ENCODE measurements at regions not wholly inside any gene's neighbourhood (a gene's known extent, or its start where the extent isn't known, plus 50 kb on each side); places are given as distances from the start of the nearest gene placed in this dataset.

DNA sequence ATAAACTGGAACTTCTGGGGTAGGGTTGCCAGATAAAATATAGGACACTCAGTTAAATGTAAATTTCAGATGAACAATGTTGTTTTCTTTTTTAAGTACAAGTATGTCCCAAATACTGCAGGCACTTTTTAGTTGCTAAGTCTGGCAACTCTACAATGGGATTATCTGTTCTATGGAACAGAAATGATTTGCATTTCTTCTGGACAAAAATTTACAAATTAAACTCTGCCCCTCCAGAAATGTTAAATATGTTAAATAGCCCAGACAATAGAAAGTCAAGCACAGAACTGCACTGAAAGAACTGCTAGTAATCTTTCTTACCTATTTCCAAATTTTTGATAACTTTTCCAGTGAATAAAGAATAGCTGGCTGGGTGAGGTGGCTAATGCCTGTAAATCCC lies 140.1 kb upstream of the DDX53 start:
- TF ChIP-seq, protein P1, sequence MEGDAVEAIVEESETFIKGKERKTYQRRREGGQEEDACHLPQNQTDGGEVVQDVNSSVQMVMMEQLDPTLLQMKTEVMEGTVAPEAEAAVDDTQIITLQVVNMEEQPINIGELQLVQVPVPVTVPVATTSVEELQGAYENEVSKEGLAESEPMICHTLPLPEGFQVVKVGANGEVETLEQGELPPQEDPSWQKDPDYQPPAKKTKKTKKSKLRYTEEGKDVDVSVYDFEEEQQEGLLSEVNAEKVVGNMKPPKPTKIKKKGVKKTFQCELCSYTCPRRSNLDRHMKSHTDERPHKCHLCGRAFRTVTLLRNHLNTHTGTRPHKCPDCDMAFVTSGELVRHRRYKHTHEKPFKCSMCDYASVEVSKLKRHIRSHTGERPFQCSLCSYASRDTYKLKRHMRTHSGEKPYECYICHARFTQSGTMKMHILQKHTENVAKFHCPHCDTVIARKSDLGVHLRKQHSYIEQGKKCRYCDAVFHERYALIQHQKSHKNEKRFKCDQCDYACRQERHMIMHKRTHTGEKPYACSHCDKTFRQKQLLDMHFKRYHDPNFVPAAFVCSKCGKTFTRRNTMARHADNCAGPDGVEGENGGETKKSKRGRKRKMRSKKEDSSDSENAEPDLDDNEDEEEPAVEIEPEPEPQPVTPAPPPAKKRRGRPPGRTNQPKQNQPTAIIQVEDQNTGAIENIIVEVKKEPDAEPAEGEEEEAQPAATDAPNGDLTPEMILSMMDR (IDR thresholded peaks at IDR 0.05), result no peak
- TF ChIP-seq, protein P2, sequence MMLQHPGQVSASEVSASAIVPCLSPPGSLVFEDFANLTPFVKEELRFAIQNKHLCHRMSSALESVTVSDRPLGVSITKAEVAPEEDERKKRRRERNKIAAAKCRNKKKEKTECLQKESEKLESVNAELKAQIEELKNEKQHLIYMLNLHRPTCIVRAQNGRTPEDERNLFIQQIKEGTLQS (CRISPR knock-in tag; conservative IDR thresholded peaks at IDR 0.05), result no peak
- TF ChIP-seq FOXP1 (CRISPR knock-in tag; IDR thresholded peaks at IDR 0.05; ENCODE audit: borderline replicate concordance), result no peak
- no peak for TF ChIP-seq TEAD4 (CRISPR knock-in tag; IDR thresholded peaks at IDR 0.05)
- TF ChIP-seq, protein P3, sequence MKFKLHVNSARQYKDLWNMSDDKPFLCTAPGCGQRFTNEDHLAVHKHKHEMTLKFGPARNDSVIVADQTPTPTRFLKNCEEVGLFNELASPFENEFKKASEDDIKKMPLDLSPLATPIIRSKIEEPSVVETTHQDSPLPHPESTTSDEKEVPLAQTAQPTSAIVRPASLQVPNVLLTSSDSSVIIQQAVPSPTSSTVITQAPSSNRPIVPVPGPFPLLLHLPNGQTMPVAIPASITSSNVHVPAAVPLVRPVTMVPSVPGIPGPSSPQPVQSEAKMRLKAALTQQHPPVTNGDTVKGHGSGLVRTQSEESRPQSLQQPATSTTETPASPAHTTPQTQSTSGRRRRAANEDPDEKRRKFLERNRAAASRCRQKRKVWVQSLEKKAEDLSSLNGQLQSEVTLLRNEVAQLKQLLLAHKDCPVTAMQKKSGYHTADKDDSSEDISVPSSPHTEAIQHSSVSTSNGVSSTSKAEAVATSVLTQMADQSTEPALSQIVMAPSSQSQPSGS (CRISPR knock-in tag; IDR thresholded peaks at IDR 0.05; ENCODE audit: borderline replicate concordance, low read depth), result no peak
- TF ChIP-seq, protein P4, sequence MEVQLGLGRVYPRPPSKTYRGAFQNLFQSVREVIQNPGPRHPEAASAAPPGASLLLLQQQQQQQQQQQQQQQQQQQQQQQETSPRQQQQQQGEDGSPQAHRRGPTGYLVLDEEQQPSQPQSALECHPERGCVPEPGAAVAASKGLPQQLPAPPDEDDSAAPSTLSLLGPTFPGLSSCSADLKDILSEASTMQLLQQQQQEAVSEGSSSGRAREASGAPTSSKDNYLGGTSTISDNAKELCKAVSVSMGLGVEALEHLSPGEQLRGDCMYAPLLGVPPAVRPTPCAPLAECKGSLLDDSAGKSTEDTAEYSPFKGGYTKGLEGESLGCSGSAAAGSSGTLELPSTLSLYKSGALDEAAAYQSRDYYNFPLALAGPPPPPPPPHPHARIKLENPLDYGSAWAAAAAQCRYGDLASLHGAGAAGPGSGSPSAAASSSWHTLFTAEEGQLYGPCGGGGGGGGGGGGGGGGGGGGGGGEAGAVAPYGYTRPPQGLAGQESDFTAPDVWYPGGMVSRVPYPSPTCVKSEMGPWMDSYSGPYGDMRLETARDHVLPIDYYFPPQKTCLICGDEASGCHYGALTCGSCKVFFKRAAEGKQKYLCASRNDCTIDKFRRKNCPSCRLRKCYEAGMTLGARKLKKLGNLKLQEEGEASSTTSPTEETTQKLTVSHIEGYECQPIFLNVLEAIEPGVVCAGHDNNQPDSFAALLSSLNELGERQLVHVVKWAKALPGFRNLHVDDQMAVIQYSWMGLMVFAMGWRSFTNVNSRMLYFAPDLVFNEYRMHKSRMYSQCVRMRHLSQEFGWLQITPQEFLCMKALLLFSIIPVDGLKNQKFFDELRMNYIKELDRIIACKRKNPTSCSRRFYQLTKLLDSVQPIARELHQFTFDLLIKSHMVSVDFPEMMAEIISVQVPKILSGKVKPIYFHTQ (CRISPR knock-in tag; IDR thresholded peaks at IDR 0.05), result no peak
- TF ChIP-seq, protein P5, sequence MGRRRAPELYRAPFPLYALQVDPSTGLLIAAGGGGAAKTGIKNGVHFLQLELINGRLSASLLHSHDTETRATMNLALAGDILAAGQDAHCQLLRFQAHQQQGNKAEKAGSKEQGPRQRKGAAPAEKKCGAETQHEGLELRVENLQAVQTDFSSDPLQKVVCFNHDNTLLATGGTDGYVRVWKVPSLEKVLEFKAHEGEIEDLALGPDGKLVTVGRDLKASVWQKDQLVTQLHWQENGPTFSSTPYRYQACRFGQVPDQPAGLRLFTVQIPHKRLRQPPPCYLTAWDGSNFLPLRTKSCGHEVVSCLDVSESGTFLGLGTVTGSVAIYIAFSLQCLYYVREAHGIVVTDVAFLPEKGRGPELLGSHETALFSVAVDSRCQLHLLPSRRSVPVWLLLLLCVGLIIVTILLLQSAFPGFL (CRISPR knock-in tag; IDR thresholded peaks at IDR 0.05; ENCODE audit: borderline replicate concordance), result no peak
- TF ChIP-seq MXD4 (CRISPR knock-in tag; IDR thresholded peaks at IDR 0.05; ENCODE audit: borderline replicate concordance), result no peak

Data from WTC11 (cell line).